Vagina (tissue), 2 donors: ENCODE measurements at regions not wholly inside any gene's neighbourhood (a gene's known extent, or its start where the extent isn't known, plus 50 kb on each side); places are given as distances from the start of the nearest gene placed in this dataset.
A peak's percentile ranks its signal among the peaks of the same experiment; 100 is the strongest.

Experiments
- DNase-seq, 2 donors: peaks; one replicate each; pipeline ENCODE4 v3.0.0-alpha.2; 2017; ENCODE audit errors: extremely low spot score in 2 of 2
- H3K27ac ChIP-seq: fragments of 200-600 bp; sonication (generic); one replicate; pipeline ENCODE4 v1.5.1; 2019
- H3K27me3 ChIP-seq: fragments of 200-600 bp; sonication (generic); one replicate; pipeline ENCODE4 v1.5.1; 2019
- H3K36me3 ChIP-seq, 2 donors: fragments of 200-600 bp; sonication (generic); one replicate each; pipeline ENCODE4 v1.5.1; 2017 to 2019
- H3K4me1 ChIP-seq: fragments of 200-600 bp; sonication (generic); one replicate; pipeline ENCODE4 v1.5.1; 2019
- H3K4me3 ChIP-seq, 2 donors: fragments of 200-600 bp; sonication (generic); 1 replicate in 1 of 2; 2 replicates in 1 of 2; pipeline ENCODE4 v1.5.1; 2016 to 2019
- H3K9me3 ChIP-seq: fragments of 200-600 bp; sonication (generic); one replicate; pipeline ENCODE4 v1.5.1; 2019
- CTCF ChIP-seq, 3 experiments: fragments of 450-650 bp in 2 of 3; fragments of 200-600 bp in 1 of 3; sonication (generic) in 1 of 3; IDR thresholded peaks; one replicate each; pipeline ENCODE4 v1.5.1; 2017 to 2019; ENCODE audit warnings: antibody characterized with exemption in 3 of 3, mild to moderate bottlenecking in 2 of 3, moderate library complexity in 2 of 3
- POLR2A ChIP-seq, 2 donors: fragments of 450-650 bp; IDR thresholded peaks; one replicate each; pipeline ENCODE4 v1.6.1; 2017; ENCODE audit warnings: antibody characterized with exemption in 2 of 2, mild to moderate bottlenecking in 2 of 2, moderate library complexity in 2 of 2
- POLR2AphosphoS5 ChIP-seq, 2 donors: sonication (generic); formaldehyde crosslinking; IDR thresholded peaks; one replicate each; pipeline ENCODE4 v1.9.0; 2017; ENCODE audit warnings: antibody characterized with exemption in 2 of 2, mild to moderate bottlenecking in 2 of 2, low read depth in 1 of 2; ENCODE audit not compliant: insufficient read depth in 1 of 2
- intact Hi-C: fragments of 100-400 bp; cut with DNase I; formaldehyde crosslinking; loops from one replicate; pipeline ENCODE4 v1.15.1; 2023

- Histone ChIP-seq H3K27ac (no peak overlapping the region), H3K4me3 (no peak overlapping the region), H3K9me3 (no peaks in the 10 kb centered on the region), H3K27me3 (no peaks in the 10 kb centered on the region), H3K36me3 (no peaks in the 10 kb centered on the region), H3K4me1 (no peaks in the 10 kb centered on the region)
- TF ChIP-seq CTCF (IDR thresholded peaks at IDR 0.05) (no peak), POLR2AphosphoS5 (IDR thresholded peaks at IDR 0.05; ENCODE audit: insufficient read depth in 1 of 2, low read depth in 1 of 2) (no peak), POLR2A (IDR thresholded peaks at IDR 0.05) (no peak)
- intact Hi-C loops: no loop called here
- DNase-seq: no peak
Measured at GRCh38 chr1:34380526-34381124, 203.9 kb downstream of the C1orf94 start.

GRCh38 chr1:34389974-34390373 is 213.3 kb downstream of the C1orf94 start:
- no peak for DNase-seq

GRCh38 chr1:34396042-34396441 is 219.3 kb downstream of the C1orf94 start:
- no peaks in the 10 kb centered on the region for H3K36me3 ChIP-seq
- H3K9me3 ChIP-seq: no peaks in the 10 kb centered on the region
- H3K27ac ChIP-seq: no peak overlapping the region
- H3K4me3 ChIP-seq: no peak overlapping the region
- no peak for DNase-seq
- H3K27me3 ChIP-seq: no peaks in the 10 kb centered on the region
- intact Hi-C loops: no loop called here
- no peak for TF ChIP-seq POLR2A (IDR thresholded peaks at IDR 0.05)
- no peak for TF ChIP-seq POLR2AphosphoS5 (IDR thresholded peaks at IDR 0.05; ENCODE audit: insufficient read depth in 1 of 2, low read depth in 1 of 2)
- no peak for TF ChIP-seq CTCF (IDR thresholded peaks at IDR 0.05)
- no peaks in the 10 kb centered on the region for H3K4me1 ChIP-seq

More at GRCh38 chr1:34389974-34390373, 213.3 kb downstream of the C1orf94 start:
- Histone ChIP-seq H3K4me3 (no peak overlapping the region), H3K4me1 (no peaks in the 10 kb centered on the region), H3K27me3 (no peaks in the 10 kb centered on the region), H3K36me3 (no peaks in the 10 kb centered on the region), H3K27ac (no peak overlapping the region), H3K9me3 (no peaks in the 10 kb centered on the region)
- intact Hi-C loops: no loop called here
- TF ChIP-seq POLR2A (IDR thresholded peaks at IDR 0.05) (no peak), POLR2AphosphoS5 (IDR thresholded peaks at IDR 0.05; ENCODE audit: insufficient read depth in 1 of 2, low read depth in 1 of 2) (no peak), CTCF (IDR thresholded peaks at IDR 0.05) (no peak)

DNA sequence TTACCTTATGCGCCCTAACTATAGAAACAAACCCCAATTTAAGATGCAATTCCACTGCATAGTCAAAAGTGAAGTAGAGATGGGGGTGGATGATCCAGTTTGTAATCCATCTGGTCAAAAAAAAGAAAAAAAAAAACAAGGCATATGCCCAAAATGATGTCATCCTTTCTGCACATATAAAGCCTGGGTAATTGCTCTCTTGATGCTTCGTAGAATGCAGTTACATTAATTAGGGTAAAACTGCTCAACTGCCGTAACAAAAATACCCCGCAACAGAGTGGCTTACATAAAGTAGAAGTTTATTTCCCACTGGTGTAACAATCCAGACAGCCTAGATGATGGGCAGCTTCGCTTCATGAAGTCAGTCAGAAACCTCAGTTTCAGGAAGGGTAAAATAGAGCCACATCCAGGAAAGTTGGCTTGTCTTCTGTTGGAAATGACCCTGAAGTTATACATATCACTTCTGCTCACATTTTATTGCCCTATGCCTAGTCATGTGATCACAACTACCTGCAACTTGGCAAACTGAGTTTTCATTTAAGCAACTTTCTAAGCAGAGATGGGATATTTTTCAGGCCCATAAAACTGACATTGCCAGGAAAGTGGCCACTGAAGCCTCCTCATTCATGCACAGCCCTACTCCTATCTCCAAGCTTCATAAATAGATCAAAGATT is 221.7 kb downstream of the C1orf94 start:
- TF ChIP-seq POLR2AphosphoS5 (IDR thresholded peaks at IDR 0.05; ENCODE audit: insufficient read depth in 1 of 2, low read depth in 1 of 2) (no peak), CTCF (IDR thresholded peaks at IDR 0.05) (no peak)
- H3K4me1 ChIP-seq: no peaks in the 10 kb centered on the region
- H3K27me3 ChIP-seq: no peaks in the 10 kb centered on the region
- no peaks in the 10 kb centered on the region for H3K36me3 ChIP-seq
- DNase-seq: no peak
- intact Hi-C loops: no loop called here
- no peak overlapping the region for H3K27ac ChIP-seq
- H3K9me3 ChIP-seq: no peaks in the 10 kb centered on the region
- H3K4me3 ChIP-seq: no peak overlapping the region

GRCh38 chr1:34398916-34399275 is 222.2 kb downstream of the C1orf94 start:
- Histone ChIP-seq H3K27me3 (no peaks in the 10 kb centered on the region), H3K9me3 (no peaks in the 10 kb centered on the region), H3K4me3 (no peak overlapping the region), H3K4me1 (no peaks in the 10 kb centered on the region), H3K36me3 (no peaks in the 10 kb centered on the region), H3K27ac (no peak overlapping the region)
- TF ChIP-seq POLR2A (IDR thresholded peaks at IDR 0.05): no peak
- no peak for TF ChIP-seq POLR2AphosphoS5 (IDR thresholded peaks at IDR 0.05; ENCODE audit: insufficient read depth in 1 of 2, low read depth in 1 of 2)
- no peak for TF ChIP-seq CTCF (IDR thresholded peaks at IDR 0.05)
- peak in 1 of 2 donors; percentile 22 for DNase-seq
- intact Hi-C loops: no loop called here
